Astrocyte (in vitro differentiated cells and primary cell): ENCODE measurements at regions not wholly inside any gene's neighbourhood (a gene's known extent, or its start where the extent isn't known, plus 50 kb on each side); places are given as distances from the start of the nearest gene placed in this dataset.

ENCODE experiments used
- CTCF ChIP-seq: IDR thresholded peaks from 2 replicates; pipeline ENCODE4 v1.5.1; 2011; ENCODE audit warnings: low read depth, mild to moderate bottlenecking, inconsistent platforms, low read length, moderate library complexity; ENCODE audit not compliant: insufficient read depth
- EZH2 ChIP-seq: IDR thresholded peaks from 2 replicates; pipeline ENCODE4 v1.6.1; 2012; ENCODE audit warnings: mild to moderate bottlenecking, low read length, inconsistent platforms; ENCODE audit not compliant: insufficient read depth

GRCh38 chr3:193899001-193899400, 236.9 kb upstream of the HES1 start:
- TF ChIP-seq CTCF (no peak), EZH2 (no peak)
